ENCODE measurements at regions not wholly inside any gene's neighbourhood (a gene's known extent, or its start where the extent isn't known, plus 50 kb on each side); places are given as distances from the start of the nearest gene placed in this dataset.

GRCh38 chr4:144819591-144819990 is 173.6 kb downstream of the HHIP start:
- no peak for TF ChIP-seq CTCF (conservative IDR thresholded peaks at IDR 0.05; ENCODE audit: control insufficient read depth, insufficient read depth, low read depth, low read length)
- no peak overlapping the region for H3K4me3 ChIP-seq (ENCODE audit: control insufficient read depth, low read depth, low read length)
- no peak for DNase-seq (ENCODE audit: low read depth)

- no peak overlapping the region for H3K4me3 ChIP-seq (ENCODE audit: control insufficient read depth, low read depth, low read length)
- DNase-seq (ENCODE audit: low read depth): peak; percentile 82
- TF ChIP-seq CTCF (conservative IDR thresholded peaks at IDR 0.05; ENCODE audit: control insufficient read depth, insufficient read depth, low read depth, low read length): no peak
These were observed 174.2 kb downstream of the HHIP start for GRCh38 chr4:144820011-144820727.

- H3K4me3 ChIP-seq (ENCODE audit: control insufficient read depth, low read depth, low read length): no peak overlapping the region
- no peak for TF ChIP-seq CTCF (conservative IDR thresholded peaks at IDR 0.05; ENCODE audit: control insufficient read depth, insufficient read depth, low read depth, low read length)
- peak; percentile 79 for DNase-seq (ENCODE audit: low read depth)
These were observed 174.8 kb downstream of the HHIP start for GRCh38 chr4:144820728-144821085.

GRCh38 chr4:144831971-144832370 is 186.0 kb downstream of the HHIP start:
- TF ChIP-seq CTCF (conservative IDR thresholded peaks at IDR 0.05; ENCODE audit: control insufficient read depth, insufficient read depth, low read depth, low read length): no peak
- DNase-seq (ENCODE audit: low read depth): no peak
- H3K4me3 ChIP-seq (ENCODE audit: control insufficient read depth, low read depth, low read length): no peak overlapping the region

GRCh38 chr4:144845411-144845810 is 199.5 kb downstream of the HHIP start:
- H3K4me3 ChIP-seq (ENCODE audit: control insufficient read depth, low read depth, low read length): no peak overlapping the region
- TF ChIP-seq CTCF (conservative IDR thresholded peaks at IDR 0.05; ENCODE audit: control insufficient read depth, insufficient read depth, low read depth, low read length): no peak
- DNase-seq (ENCODE audit: low read depth): no peak

GRCh38 chr4:144851948-144852347 is 206.0 kb downstream of the HHIP start:
- TF ChIP-seq CTCF (conservative IDR thresholded peaks at IDR 0.05; ENCODE audit: control insufficient read depth, insufficient read depth, low read depth, low read length): no peak
- no peak overlapping the region for H3K4me3 ChIP-seq (ENCODE audit: control insufficient read depth, low read depth, low read length)
- no peak for DNase-seq (ENCODE audit: low read depth)

- no peak overlapping the region for H3K4me3 ChIP-seq (ENCODE audit: control insufficient read depth, low read depth, low read length)
- no peak for TF ChIP-seq CTCF (conservative IDR thresholded peaks at IDR 0.05; ENCODE audit: control insufficient read depth, insufficient read depth, low read depth, low read length)
These were observed 215.5 kb downstream of the HHIP start for GRCh38 chr4:144861471-144861870.

More at GRCh38 chr4:144861471-144861870, 215.5 kb downstream of the HHIP start:
- no peak for DNase-seq (ENCODE audit: low read depth)

Data from fibroblast of mammary gland (primary cell).